ENCODE measurements at regions not wholly inside any gene's neighbourhood (a gene's known extent, or its start where the extent isn't known, plus 50 kb on each side); places are given as distances from the start of the nearest gene placed in this dataset.

DNA sequence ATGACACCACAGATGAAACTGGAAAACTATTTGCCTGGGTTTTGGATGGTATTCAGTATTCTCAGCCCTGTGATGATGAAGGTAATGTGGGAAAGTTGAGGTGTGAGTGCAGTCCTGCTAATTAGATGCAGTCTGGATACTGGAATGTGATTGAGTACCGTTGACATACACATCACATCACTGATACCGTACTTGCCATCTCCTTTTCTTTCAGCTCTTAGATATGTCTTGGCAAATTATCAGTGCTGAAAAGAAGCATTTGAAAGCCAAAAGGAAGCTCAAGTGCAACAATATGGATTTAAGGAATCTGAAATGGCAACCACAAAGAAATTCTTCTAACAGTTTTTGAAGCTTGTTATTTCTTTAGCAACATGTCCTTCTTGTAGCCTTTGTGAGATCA is 381.4 kb upstream of the TGFBR2 start:
- no peak for DNase-seq

DNA sequence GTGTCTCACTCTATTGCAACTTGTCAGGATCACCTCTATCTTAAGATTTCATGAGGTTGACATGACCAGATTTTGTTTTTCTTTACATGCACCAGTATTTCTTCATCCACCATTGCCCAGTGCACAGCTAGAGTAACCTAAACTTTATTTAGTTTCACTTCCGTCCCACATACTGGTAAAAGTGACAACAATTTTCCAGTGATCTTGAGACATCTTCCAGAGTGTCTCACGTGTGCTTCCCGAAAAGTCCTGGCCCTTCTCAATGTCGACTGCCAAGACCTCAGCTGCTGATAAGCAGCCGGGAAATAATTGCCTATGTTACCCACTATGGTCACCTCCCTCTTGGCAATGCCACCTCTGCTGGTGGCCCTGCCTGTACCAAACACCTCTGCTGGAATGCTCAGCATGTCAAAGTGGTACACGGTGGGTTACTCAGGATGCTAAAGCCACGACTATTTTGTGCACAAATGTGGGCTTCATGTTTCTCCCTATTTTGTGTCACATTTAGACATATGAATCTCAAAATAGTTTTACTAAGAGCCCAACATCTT is 379.7 kb upstream of the TGFBR2 start:
- DNase-seq = no peak

DNA sequence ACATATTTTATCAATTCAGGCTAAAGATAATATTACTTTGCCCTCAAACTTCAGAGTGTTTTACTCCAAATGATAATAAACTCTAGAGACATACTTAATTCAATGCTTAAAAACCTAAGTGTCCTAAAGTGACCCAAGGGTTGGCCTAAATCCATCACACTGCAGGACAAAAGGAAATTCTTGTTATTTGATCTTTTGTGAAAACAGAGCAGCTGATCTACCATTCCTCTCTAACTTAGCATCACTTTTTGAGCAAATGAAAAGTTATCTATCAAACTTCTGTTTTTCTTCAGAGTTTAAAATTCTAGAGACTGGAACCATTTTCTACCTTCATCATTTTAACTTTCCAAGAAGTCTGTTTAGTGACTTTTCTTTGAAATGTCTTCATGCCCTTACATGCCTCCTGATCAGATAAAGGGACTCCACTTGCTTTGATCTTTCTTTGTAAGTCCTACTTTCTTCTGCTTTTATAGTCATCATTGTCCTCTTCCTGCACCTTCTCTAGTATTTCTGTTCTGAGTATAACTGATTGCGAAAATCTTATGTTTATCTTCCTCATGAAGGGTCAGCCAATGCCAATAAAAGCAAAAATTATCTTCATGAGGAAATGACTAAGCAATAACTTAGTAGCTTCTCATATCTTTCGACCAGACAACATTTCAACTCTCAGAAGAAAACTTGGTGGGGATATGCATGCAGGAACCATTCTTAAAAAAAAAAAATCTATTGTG is 378.7 kb upstream of the TGFBR2 start:
- no peak for DNase-seq

DNA sequence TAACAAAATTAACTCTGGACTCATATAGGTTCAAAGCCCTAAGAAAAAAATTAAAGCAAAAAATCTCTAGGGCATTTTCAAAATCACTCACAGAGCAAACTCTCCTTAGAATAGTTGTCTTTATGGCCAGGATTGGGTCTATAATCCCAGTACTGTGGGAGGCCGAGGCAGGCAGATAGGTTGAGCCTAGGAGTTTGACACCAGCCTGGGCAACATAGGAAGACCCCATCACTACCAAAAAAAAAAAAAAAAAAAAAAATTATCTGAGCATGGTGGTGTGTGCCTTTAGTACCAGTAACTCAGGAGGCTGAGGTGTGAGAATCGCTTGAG is 378.1 kb upstream of the TGFBR2 start:
- no peak for DNase-seq

DNA sequence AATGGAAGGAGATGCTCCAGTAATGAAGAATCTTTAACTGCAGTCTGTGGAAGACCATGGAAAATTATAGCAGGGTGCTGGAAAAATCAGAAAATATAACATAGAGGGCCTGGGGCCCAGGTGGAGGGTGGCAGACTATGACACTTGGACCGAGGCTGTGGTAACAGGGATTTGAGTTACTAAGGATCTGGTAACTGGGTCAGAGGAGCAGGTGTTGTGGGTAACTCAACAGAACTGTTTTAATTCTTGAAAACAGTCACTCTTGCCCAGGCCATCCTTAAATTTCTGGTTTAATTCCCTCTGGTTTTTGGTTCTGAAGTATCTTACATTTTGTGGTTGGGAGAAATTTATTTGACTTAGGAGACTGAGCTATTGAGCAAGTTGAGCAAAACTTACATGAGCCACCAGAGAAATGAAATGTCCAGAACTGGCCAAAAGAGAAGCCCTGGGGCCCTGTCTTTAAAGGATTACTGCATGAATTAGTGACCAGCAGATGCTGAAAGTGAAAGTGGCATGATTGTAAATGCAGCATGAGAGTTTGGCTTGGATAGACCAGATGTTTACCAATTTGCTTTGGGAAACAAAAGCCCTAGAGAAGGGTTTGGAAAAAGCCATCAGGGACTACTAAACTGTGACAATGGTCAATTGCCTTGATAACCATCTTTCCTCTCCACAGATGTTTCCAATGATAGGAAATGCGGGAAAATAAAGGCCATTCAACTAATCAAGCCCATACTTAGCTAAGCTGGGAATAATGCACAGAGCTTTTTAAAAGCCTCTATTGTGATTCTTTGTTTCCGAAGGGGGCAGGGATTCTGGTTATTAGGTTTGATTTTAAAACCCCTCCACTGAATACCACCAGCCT is 374.9 kb upstream of the TGFBR2 start:
- DNase-seq = no peak

DNA sequence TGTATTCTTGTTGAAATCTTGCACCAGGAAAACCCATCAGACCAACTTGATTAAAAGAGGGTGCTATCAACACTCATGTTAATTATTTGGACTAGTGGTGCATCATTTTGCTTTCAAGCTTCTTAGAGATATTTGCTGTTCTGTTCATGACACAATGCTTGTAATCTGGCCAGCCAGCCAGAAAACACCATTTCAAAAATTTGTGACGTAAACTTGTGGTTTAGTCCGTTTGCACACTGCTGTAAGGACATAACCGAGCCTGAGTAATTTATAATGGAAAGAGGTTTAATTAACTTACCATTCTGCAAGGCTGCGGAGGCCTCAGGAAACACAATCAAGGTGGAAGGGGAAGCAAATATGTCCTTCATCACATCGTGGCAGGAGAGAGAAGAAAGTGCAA is 374.3 kb upstream of the TGFBR2 start:
- no peak for DNase-seq

DNA sequence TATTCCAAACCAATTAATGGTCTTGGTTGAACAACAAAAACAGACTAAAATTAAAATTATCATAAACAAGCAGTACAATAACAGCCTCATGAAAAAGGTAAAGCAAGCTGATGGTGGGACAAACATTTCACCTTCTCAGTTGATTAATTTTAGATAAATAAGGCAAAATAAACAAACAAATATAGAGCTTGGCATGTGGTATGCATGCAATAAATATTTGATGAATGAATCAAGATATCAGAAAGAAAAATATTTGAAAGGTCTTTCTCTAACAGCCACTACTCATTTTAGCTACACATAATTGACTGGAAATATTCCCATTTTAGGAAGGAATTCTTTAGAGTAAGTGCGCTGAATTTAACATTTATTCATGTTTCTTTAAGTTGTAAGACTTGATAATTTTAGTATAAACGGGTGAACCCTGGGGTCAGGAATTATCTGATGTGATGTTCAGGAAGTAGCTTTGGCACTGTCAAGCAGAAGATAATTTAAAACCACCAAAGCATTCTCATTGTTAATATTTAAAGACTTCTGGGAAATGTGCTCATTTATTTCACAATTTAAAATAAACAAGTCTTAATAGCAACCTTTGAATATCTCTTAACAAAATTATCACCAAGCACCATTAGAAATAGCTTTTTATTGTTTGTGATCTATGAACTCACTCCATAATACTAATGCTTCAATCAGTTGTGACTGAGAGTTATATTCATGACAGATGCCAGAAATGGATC is 372.3 kb upstream of the TGFBR2 start:
- DNase-seq = no peak

DNA sequence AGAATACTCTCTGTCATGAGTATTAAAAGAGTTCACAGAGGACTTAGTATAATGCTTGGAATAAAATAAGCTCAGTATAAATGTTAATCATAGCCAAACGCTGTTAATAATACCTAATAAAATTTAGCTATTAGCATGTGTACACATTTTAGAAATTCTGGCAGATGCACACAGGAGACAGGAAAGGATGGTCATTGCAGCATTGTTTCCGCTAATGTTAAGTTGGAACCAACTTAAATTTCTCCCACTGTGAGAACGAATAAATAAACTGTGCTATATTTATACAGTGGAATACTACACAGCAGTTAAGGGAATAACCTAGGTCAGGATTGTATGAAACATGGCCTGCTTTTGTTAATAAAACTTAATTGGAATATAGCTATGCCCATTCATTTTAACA is 370.4 kb upstream of the TGFBR2 start:
- DNase-seq = no peak

DNA sequence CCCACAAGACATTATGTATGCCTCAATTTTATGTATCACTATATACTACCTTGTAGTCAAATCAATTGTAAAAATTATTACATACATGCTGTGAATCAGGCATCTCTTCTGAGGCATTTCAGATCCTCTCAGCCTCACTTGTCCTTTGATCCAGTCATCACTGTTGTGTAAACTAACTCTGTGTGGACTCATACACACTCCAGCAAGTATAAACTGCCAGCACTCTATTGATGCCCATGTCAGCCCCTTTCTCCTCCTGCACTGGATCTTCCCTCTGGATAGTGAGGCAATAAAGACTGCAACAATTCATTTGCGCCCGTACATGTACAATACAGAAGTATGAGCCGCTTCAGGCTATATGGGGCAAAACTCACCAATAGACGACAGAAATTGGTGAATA is 364.7 kb upstream of the TGFBR2 start:
- no peak for DNase-seq

DNA sequence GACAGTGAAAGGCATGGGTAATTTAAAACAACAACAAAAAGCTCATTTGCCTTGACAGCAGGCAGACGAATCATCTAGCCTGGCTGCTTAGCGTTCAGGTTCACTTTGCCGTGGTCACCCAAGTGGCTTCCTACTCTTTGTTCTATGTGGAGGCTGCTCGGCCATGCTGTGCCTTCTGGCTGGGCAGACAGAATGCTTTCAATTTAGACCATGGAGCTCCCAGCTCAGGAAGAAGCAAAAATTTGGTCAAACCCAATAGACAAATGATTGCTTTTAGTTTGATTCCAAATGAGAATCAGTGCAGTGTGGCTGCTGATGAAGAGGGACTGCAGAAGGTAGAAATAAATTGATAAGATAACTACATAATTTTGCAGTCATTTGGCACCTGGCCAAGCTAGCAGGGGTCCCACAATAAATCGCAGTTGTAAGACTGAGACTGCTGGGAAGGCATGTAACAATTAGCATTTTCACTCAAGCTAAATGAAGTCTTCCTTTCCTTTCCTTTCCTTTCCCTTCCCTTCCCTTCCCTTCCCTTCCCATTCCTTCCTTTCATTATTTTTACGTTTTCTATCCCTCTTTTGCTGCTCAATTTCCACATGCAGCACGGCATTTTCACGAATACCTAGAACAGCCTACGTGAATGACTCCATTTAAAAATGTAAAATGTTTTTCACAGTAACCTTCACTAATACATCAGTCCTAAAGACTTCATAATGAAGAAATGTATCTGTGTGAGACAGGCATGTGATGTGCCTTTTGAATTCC is 360.4 kb upstream of the TGFBR2 start:
- DNase-seq = no peak

DNA sequence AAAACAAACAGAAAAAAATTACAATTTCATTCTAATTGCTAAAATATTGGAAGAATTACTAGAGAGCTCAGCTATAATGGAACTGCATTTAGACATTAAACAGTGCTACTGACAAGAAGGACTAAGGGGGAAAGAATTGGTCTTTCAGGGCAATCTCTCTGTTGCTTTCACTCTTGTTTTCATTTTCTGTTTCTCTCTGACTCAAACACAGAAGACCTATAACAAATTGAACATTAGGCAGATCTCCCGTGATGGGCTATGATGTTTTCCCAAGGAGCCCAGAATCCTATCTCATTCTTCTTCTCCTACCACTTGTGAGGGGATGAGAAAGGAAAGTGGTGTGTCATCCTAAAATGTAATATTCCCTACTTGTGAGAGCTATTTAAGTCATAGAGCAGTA is 358.0 kb upstream of the TGFBR2 start:
- DNase-seq = no peak

DNA sequence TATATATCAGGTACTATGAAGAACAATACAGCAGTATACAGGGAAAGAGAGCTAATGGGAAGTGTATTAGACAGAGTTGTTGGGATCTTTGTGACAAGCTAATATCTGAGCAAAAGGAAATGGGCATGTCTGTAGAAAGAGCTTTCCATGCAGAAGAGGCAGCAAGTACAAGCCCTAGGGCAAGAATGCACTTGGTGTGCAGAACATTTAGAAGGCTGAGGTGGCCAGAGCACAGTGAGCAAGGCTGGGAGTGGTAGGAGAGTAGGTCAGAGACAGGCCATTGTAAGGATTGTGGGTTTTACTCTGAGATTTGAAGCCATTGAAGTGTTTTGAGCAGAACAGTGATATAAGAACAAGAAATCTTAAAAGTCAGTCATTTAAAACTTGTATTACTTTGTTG is 353.9 kb upstream of the TGFBR2 start:
- DNase-seq = no peak

DNA sequence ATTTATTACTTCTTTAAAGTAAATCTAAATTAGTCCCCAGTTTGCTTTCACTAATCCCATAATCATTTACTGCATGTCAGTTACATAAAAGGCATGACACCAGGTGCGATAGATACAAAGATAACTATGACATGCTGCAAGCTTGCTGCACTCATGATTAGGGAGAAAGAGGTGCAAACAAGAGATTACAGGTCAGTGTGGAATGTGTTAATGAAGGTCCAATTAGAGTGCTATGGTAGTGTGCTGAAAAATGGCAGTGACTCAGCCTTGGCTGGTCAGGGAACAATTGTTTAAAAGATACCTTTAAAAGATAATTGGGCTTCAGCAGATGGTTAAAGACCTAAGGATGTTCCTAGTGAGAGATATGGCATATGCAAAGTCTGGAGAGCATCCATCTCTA is 352.6 kb upstream of the TGFBR2 start:
- DNase-seq = no peak

DNA sequence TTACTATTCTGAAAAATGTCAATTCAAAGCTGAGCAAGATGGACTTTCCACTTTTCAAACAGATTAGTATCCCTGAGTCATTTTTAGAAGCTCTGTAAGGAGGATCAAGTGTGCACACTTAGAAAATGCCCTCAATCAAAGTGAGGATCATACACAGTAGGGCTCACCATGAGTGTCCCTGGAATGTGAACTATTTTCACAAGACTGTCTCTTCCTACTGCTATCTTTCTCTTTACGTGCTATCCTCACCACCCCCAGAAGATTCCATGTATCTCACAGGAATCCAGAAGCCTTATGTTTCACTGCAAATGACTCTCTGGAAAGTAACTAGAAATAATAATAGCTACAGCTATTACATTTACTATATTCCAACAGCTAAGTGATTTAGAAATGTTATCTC is 349.9 kb upstream of the TGFBR2 start:
- no peak for DNase-seq

DNA sequence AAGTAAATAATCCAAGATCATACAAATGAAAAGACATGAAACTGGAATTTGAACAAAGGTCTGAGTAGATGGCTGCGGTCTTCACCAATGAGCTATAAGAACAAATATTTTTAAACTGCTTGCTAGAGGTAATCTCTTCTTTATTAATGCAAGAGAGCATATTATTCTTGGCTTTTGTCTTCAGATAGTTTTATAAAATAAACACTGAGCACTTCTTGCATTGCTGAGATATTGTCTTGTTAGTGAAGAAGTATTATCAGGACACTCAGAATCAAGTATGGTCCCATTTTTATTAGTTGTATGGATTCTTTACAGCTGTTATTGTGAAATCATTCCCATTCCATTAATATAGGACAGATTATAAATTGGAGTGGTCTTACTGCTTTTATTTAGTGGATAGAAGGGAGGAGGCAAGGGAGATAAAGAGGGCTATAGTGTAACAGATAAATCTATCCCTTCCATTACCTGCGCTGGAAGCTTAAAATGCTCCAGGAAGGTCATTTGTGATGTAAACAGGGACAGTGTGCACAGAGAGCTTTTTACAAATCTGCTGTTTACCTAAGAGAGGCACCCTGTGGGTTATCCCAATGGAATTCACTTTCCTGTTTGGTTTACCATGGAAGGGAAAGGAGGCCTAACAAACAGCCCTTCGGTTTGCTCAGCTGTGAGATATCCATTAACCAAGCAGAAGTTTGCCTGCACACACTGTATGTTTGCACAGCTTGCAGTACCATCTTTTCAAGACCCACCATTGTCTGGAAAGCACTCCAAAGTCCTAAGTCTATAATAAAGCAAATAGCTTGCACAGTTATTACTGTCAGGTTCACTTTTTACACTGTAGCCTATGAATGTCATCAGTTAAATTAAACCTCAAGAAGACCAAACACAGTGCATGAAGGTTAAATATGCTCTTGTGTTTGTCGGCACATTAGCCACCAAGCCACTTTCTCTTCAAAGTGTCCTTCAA is 347.7 kb upstream of the TGFBR2 start:
- no peak for DNase-seq

DNA sequence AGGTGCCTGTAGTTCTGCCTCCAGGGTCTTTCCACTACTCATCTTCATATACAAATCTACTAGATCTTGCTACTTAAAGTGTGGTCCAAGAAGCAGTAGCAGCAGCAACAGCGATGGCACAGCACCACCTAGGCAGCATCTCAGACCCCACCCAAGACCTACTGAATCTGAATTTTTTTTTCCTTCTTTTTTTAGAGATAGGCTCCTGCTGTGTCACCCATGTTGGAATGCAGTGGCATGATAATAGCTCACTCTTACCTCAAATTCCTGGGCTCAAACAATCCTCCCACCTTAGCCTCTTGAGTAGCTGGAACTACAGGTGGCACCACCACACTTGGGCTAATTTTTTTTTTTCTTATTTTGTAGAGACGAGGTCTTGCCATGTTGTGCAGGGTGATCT is 346.7 kb upstream of the TGFBR2 start:
- DNase-seq = no peak

DNA sequence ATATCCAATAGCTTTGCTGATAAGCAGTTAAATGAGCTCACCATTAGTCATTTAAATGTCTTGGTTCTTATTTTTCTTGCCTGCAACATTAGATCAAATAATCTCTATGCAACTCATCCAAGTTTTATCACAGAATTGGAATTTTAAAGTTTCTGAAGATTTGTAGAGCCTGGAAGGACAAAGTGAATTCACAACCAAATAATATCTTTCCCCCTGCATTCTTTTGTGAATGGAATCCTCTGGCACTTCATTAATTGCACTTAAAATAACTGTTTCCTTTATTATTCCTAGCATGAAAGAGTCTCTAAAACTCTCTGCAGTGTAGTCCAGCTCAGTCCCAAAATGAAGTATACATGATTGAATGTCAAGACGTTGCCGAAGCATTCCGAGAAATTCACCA is 345.6 kb upstream of the TGFBR2 start:
- DNase-seq = no peak

DNA sequence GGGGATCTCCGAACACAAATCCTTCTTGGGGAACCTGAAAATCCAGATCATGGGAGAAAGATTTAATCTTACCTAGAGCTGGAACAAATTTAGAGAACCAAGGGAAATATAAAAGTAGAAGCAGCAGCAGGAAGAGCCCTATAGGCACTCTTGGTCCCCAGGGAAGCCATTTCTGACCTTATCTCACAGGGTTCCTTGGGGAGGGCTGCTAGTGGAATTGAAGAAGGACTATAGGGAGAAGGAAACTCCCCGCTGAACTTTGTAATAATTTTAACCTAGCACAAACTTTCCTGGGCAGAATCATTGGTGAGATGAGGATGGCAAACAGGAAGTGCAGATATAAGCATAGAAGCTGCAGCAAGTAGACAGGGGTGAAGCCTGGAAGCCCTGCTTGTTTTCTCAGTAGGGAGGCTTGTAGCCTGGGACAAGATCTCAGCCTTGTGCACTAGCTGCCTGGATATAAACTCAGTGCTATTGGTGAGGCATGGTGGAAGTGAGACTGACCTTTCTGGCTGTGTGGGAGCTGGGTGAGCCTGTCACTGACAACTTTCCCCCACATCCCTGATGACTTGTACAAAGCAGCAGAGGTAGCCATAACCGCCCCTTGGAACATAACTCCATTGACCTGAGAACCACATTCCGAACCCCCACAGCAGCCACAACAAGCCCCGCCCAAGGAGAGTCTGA is 343.0 kb upstream of the TGFBR2 start:
- DNase-seq = no peak

DNA sequence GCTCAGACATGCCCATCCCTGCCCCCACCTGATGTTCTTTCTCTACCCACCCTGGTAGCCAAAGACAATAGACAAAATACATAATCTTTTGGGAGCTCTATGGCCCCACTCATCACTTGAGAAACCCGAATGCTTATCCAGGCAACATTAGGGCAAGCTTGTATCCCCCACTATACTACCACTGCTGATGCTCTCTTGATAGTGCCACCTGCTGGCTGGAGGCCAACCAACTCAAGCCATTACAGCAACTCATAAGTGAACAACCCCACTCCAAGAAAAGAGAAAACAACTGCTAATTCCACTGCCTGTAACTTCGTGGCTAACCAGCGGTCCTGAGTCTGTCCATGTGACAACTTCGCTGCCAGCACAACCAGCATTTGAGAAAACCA is 342.5 kb upstream of the TGFBR2 start:
- no peak for DNase-seq

DNA sequence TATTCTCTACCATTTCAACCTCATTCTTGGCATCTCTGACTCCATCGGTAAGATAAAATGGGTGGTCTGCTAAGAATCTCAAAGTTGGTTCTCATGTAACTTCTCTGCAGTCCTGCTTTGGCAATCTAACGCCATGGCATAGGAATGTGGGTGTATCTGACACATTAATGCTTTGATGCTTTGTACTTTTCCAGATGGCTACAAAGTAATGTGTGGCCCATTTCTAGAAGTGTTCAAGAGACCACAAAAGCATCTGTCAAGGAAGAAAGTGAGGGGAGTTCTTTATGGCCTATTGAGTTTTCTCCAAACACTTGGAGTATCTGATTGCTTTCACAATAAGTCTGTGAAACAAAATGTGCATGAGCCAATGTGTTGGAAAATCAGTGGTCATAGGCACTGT is 339.9 kb upstream of the TGFBR2 start:
- no peak for DNase-seq

DNA sequence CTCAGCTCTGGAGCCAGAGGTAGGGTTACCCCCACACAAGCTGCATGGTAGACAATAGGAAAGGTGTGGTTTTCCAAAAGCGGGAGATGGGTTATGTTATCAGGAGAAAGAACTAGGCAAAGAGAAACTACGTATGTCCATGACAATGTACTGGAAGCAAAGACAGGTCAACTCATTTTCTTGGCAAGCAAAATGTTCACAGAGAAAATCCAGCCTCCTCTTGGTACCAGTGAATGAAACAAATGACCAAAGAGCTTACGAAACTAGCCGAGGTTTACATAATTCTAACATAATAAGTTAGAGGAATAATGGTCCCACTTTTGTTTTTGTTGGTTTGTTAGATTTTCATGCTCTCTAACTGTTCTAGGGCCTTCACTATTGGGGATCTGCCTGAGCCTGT is 338.1 kb upstream of the TGFBR2 start:
- no peak for DNase-seq
